GM21367 (cell line): ENCODE measurements at regions not wholly inside any gene's neighbourhood (a gene's known extent, or its start where the extent isn't known, plus 50 kb on each side); places are given as distances from the start of the nearest gene placed in this dataset.
"Not testable (repeated sequence)": the region's sequence is repeated elsewhere in the genome, so short reads cannot be mapped to it uniquely, and the experiment has no call there.

ENCODE experiments used
- ATAC-seq: cut with Tn5 transposase; IDR thresholded peaks from one replicate; pipeline ENCODE4 v1.9.1; 2021; ENCODE audit not compliant: unreplicated experiment

GRCh38 chr9:99472240-99472915 is 250.3 kb downstream of the SEC61B start:
- no peak for ATAC-seq

GRCh38 chr9:99472916-99473245 is 250.8 kb downstream of the SEC61B start:
- no peak for ATAC-seq

DNA sequence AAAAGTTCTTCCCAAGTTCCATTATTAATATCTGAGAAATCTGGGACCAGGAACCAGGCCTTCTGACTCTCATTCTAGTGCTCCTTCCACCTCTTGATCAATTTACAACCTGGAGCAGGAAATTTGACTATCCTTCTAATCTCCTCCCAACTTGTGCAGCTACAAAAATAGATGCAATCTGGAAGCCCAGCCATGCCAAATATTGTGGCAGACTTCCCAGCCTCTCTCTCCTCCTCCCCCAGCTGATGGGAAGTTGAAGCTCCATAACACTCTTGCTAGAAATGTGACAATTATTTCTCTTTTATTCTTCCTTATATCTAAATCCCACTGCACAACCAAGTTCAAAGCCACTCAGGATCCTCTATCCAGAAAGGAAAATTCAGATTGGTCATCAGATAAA is 252.1 kb downstream of the SEC61B start:
- ATAC-seq = no peak

DNA sequence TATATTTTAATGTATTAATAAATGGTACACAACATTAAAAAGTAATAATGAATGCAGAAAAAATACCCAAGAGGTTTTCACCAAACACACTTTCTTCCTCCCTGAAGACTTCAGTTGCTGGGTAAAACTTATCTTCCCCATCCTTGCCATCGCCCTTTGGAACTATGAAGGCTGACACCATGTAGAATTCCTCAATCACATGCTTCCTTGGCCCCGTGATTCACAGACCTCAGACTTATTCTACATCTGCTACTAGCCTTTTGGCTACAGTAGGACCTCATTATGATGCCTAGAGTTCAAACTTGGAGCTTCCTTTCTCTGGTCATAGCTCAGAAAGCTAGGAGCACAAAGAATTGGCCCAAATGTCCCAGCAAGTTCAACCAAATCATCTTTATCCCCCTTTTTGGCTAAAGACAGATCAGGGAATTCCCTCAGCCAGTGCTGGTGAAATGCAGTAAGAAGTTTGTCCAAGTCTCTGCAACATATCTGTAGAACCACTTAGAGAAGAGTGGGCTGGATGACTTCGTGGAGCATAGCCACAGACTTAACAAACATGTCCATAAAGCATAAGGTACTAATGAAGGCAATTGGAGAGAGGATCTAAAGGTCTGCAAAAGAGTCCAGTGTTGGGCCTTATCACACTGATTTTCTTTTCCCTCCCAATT is 253.5 kb downstream of the SEC61B start:
- ATAC-seq = no peak

DNA sequence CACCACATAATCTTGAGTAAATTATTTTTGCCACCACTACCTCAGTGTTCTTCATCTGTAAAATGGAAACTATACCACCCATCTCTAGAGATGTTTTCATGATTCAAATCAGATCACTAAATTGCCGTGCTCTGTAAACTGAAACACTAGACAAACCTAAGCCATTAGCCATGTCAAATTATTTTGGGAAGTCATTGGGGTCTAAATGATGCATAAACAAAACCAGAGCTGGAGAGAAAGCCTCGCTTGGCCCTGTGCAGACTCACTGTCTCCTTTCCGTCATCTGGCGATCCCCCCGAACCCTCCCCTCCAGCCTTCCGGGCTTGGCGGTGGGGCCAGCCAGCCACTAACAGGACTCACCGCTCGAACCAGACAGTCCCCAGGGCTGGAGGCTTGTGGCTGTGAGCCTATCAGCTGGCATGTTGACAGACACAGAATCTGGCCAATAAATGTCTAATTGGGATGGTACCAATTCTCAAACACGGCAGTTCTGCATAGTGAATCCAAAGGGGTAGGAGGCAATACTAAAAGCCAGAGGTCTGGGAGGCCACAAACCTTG is 256.5 kb downstream of the SEC61B start:
- no peak for ATAC-seq

- no peak for ATAC-seq
Measured at GRCh38 chr9:99479929-99480328, 257.8 kb downstream of the SEC61B start.

DNA sequence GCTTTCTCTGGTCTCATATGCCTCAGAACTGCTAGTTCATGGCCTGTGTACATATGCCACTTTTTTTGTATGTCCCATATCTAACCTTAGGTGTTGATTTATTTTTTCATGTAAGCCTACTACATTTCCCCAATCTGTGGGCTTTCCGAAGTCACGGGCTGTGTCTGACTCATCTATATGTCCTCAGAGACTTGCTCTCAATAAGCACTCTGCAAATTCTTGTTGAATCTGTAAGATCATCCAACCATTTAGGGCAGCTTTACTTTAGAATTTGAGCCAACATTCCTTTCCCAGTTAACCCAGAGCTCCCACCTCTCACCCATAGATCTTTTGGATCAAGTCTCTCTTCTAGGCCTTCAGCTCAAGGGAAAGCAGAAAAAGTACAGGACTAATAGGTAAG is 263.4 kb downstream of the SEC61B start:
- no peak for ATAC-seq

GRCh38 chr9:99486684-99487083 is 264.6 kb downstream of the SEC61B start:
- ATAC-seq = no peak

DNA sequence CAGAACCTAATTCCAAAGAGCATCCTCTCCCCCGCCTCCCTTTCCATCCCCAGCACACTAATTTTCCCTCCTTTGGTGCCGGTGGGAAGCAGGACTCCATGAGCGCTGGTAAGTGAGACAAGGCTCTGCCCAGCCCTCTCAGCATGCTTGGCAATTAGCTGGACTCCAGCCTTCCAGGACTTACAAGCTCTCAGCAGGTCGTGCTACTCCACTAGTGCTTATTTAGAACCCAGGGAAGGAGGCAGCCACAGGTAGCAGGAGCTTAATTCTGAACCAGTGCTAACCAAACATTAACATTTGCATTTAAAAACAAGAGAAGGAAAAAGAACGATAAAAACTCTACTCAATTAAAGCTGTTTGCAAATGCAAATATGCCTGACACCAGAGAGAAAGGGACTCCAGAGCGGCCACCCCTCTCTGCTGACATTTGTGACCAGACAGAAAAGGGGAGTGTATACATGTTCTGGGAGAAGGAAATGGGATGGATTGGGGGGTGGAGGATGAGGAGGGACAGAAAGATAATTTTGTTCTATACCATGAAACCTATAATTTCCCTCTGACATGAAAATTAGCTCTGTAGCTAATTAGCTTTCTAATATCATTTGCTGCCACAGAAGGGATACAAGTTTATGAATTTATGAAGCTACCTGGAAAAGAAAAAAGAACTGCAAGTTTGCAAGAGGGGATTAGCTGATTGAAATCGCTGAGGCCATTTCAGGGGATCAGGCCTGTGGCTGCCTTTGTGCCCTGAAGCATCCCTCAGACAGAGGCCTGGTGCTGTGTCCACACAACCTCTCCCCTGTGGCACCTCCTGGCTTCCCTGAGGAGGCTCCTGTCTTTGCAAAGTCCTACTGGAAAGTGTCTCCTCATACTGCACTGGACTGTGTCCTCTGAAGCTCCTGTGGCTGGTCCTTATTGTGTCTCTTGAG is 266.3 kb downstream of the SEC61B start:
- ATAC-seq = no peak

GRCh38 chr9:99489060-99489413 is 267.0 kb downstream of the SEC61B start:
- no peak for ATAC-seq

GRCh38 chr9:99490729-99491128 is 268.6 kb downstream of the SEC61B start:
- no peak for ATAC-seq

- ATAC-seq = no peak
Measured at GRCh38 chr9:99491408-99492158, 269.5 kb downstream of the SEC61B start.

GRCh38 chr9:99497641-99498040 is 275.6 kb downstream of the SEC61B start:
- ATAC-seq = no peak

DNA sequence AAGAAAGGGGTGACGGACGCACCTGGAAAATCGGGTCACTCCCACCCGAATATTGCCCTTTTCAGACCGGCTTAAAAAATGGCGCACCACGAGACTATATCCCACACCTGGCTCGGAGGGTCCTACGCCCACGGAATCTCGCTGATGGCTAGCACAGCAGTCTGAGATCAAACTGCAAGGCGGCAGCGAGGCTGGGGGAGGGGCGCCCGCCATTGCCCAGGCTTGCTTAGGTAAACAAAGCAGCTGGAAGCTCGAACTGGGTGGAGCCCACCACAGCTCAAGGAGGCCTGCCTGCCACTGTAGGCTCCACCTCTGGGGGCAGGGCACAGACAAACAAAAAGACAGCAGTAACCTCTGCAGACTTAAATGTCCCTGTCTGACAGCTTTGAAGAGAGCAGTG is 276.9 kb downstream of the SEC61B start:
- not testable (repeated sequence) for ATAC-seq

DNA sequence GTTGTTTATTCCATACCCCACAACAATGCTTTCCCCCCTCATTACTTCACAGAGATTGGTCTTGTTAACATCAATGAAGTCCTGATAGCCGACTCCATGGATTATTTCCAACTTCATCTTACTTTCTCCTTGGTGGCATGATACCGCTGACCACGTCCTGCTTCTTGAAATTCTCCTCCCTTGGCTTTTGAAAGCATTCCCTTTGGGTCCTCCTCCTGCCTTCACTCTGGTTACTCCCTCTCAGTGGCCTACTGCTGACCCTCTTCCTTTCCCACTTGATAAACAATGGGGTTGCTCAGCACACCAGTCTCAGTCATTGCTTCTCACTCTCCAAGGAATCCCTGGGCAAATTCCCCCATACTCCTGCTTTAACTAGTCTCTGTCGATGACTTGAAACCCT is 283.9 kb downstream of the SEC61B start:
- ATAC-seq = no peak

GRCh38 chr9:99506747-99507348 is 284.8 kb downstream of the SEC61B start:
- ATAC-seq = no peak

DNA sequence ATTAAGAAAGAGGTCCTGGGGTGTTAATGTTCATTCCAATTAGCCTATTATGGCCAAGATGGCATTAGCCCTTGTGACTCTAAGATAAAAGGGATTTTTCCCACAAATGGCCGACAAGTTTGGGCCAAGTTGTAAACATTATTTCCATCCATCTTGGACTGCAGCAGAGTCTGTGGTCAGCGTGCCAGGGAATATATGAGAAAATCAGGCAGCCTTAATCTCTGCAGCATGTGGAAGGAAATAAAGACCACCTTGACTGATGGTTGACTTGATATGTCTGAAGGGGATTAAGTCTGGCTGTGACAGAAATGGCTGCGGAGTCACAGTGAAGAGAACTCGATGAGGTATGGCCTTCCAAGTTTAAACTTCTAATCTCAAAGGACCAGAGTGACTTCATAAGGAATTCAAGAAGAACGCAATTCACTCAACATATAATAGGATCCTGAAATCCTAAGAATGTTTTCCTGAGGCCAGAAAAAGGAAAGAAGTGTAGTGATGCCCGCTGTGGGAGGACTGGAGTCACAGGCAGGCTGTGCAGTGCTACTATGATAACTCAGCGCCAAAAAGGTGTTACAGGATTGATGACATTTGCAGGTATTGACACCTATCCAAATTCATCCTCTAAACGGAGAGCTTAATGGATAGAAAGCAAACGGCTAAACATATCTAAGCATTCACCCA is 287.1 kb downstream of the SEC61B start:
- no peak for ATAC-seq

GRCh38 chr9:99509900-99510535 is 287.9 kb downstream of the SEC61B start:
- no peak for ATAC-seq

- no peak for ATAC-seq
Measured at GRCh38 chr9:99511723-99512122, 289.6 kb downstream of the SEC61B start.
